CD4-positive, alpha-beta memory T cell (primary cell): ENCODE measurements at regions not wholly inside any gene's neighbourhood (a gene's known extent, or its start where the extent isn't known, plus 50 kb on each side); places are given as distances from the start of the nearest gene placed in this dataset.

Source experiments
- CTCF ChIA-PET: fragments of 350-600 bp; sonication (Branson Sonifier 250); formaldehyde crosslinking; loops from one replicate; lab custom pipeline; 2021; ENCODE audit warnings: inconsistent platforms; ENCODE audit not compliant: partially characterized antibody; lab: Charles Lee
- POLR2A ChIA-PET: fragments of 350-600 bp; sonication (Branson Sonifier 250); formaldehyde crosslinking; loops from one replicate; lab custom pipeline; 2021; ENCODE audit not compliant: partially characterized antibody; lab: Charles Lee
- DNase-seq, 5 donors: peaks; one replicate each; pipeline versions ENCODE4 v3.0.0 to v3.0.0-alpha.2; 2020 to 2022; ENCODE audit warnings: mixed read lengths in 1 of 5
- H3K27ac ChIP-seq: one replicate; pipeline ENCODE4 v1.7.0; 2013; ENCODE audit warnings: low read depth, low read length
- H3K27me3 ChIP-seq: 2 replicates; pipeline ENCODE4 v1.7.0; 2013; ENCODE audit warnings: mild to moderate bottlenecking, low read length, moderate library complexity; ENCODE audit not compliant: insufficient read depth
- H3K36me3 ChIP-seq: 2 replicates; pipeline ENCODE4 v1.7.0; 2013; ENCODE audit warnings: mild to moderate bottlenecking, low read length, moderate library complexity; ENCODE audit not compliant: insufficient read depth
- H3K4me1 ChIP-seq: 2 replicates; pipeline ENCODE4 v1.7.0; 2013; ENCODE audit warnings: mild to moderate bottlenecking, low read length, moderate library complexity; ENCODE audit not compliant: insufficient read depth
- H3K4me3 ChIP-seq, 2 donors: one replicate each; pipeline ENCODE4 v1.7.0; 2013; ENCODE audit warnings: low read length in 2 of 2, mild to moderate bottlenecking in 1 of 2
- H3K9me3 ChIP-seq, 2 donors: one replicate each; pipeline ENCODE4 v1.7.0; 2013; ENCODE audit warnings: low read length in 2 of 2, control low read depth in 1 of 2; ENCODE audit not compliant: control insufficient read depth in 1 of 2
- H3K27ac Mint-ChIP-seq, 7 donors: one replicate each; pipeline ENCODE4 v1.8.0; 2020 to 2021; ENCODE audit warnings: mixed read lengths in 7 of 7, mild to moderate bottlenecking in 6 of 7, inconsistent platforms in 3 of 7, moderate library complexity in 3 of 7
- H3K27me3 Mint-ChIP-seq, 2 donors: one replicate each; pipeline ENCODE4 v1.8.0; 2020 to 2021; ENCODE audit warnings: mixed read lengths in 2 of 2
- H3K36me3 Mint-ChIP-seq, 2 donors: one replicate each; pipeline ENCODE4 v1.8.0; 2020 to 2021; ENCODE audit warnings: mixed read lengths in 2 of 2, inconsistent platforms in 1 of 2, mild to moderate bottlenecking in 1 of 2
- H3K4me1 Mint-ChIP-seq, 4 donors: one replicate each; pipeline ENCODE4 v1.8.0; 2020 to 2021; ENCODE audit warnings: mixed read lengths in 4 of 4, mild to moderate bottlenecking in 1 of 4
- H3K4me3 Mint-ChIP-seq, 8 donors: one replicate each; pipeline ENCODE4 v1.8.0; 2020 to 2021; ENCODE audit warnings: mixed read lengths in 8 of 8, mild to moderate bottlenecking in 7 of 8, moderate library complexity in 6 of 8, inconsistent platforms in 3 of 8
- H3K9me3 Mint-ChIP-seq, 8 donors: one replicate each; pipeline ENCODE4 v1.8.0; 2020 to 2021; ENCODE audit warnings: mixed read lengths in 8 of 8, mild to moderate bottlenecking in 5 of 8, inconsistent platforms in 3 of 8, moderate library complexity in 1 of 8
- intact Hi-C: fragments of 100-400 bp; cut with micrococcal nuclease; formaldehyde crosslinking; loops from one replicate; pipeline ENCODE4 v1.15.1; 2023

DNA sequence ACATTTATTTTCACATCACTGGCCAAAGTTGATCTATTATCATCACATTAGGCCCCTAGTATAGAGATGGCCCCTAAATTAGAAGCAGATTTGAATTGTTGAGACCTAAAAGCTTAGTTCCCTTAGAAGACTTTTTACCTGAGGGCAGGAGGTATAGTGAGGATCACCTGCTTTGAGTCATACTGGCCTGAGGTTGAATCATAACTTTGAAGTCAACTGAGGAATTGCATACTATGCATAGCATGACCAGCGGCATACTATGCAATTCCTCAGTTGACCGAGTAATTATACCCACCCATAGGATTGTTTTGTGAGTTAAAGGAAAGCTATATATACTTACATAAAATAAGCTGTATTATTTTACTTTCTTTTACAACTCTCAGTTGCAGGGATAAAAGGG is 50.3 kb upstream of the DPH5 start:
- Mint-ChIP-seq H3K9me3 (peaks cover 0 to 5% (median 0%) of the 10 kb centered on the region in 8 donors), H3K4me1 (peaks cover 10 to 37% (median 20%) of the 10 kb centered on the region in 4 donors), H3K36me3 (peaks cover 17 to 33% of the 10 kb centered on the region in 2 donors), H3K4me3 (no peak overlapping the region), H3K27me3 (no peaks in the 10 kb centered on the region), H3K27ac (no peak overlapping the region)
- ChIA-PET POLR2A (interaction anchor here (0.9 to 1.5 kb wide), 2 partner anchors 12 to 160 kb away, joined by 3 to 6 read pairs; no protein-coding TSS in a partner anchor), CTCF (interaction anchor here (1.4 kb wide), 1 partner anchor 164 kb away, joined by 3 read pairs; no protein-coding TSS in a partner anchor)
- no peak for DNase-seq
- peaks cover 4% of the 10 kb centered on the region for H3K4me1 ChIP-seq
- intact Hi-C loops = no loop called here
- H3K9me3 ChIP-seq = no peaks in the 10 kb centered on the region
- H3K27me3 ChIP-seq = no peaks in the 10 kb centered on the region
- H3K4me3 ChIP-seq = no peak overlapping the region
- no peaks in the 10 kb centered on the region for H3K36me3 ChIP-seq
- no peak overlapping the region for H3K27ac ChIP-seq
